Upper lobe of right lung (tissue), 1 donor: ENCODE measurements at regions not wholly inside any gene's neighbourhood (a gene's known extent, or its start where the extent isn't known, plus 50 kb on each side); places are given as distances from the start of the nearest gene placed in this dataset.
A peak's percentile ranks its signal among the peaks of the same experiment; 100 is the strongest.

Experiments
- ATAC-seq: fragments of 200-7000 bp; cut with Tn5 transposase; one replicate; pipeline ENCODE4 v1.9.1; 2020; ENCODE audit warnings: mild to moderate bottlenecking, moderate library complexity
- DNase-seq: peaks from one replicate; pipeline ENCODE4 v3.0.0-alpha.2; 2020
- H3K27ac ChIP-seq: fragments of 200-600 bp; one replicate; pipeline ENCODE4 v1.8.0; 2022
- H3K27me3 ChIP-seq: fragments of 200-600 bp; one replicate; pipeline ENCODE4 v1.8.0; 2022; ENCODE audit warnings: mild to moderate bottlenecking
- H3K36me3 ChIP-seq: fragments of 200-600 bp; one replicate; pipeline ENCODE4 v1.8.0; 2022
- H3K4me1 ChIP-seq: fragments of 200-600 bp; one replicate; pipeline ENCODE4 v1.8.0; 2022
- H3K4me3 ChIP-seq: fragments of 200-600 bp; one replicate; pipeline ENCODE4 v1.8.0; 2022; ENCODE audit warnings: mild to moderate bottlenecking
- H3K9me3 ChIP-seq: fragments of 200-600 bp; one replicate; pipeline ENCODE4 v1.8.0; 2022
- intact Hi-C: fragments of 100-400 bp; cut with DNase I; formaldehyde crosslinking; loops from one replicate; pipeline ENCODE4 v1.11.0; 2022
- TF ChIP-seq, protein P1 (sequence below): fragments of 200-600 bp; IDR thresholded peaks from one replicate; pipeline ENCODE4 v1.8.0; 2022; ENCODE audit warnings: antibody characterized with exemption
- donor health status: DM: no; HTN: yes; CAD: no; lungs with severe emphysema.

DNA sequence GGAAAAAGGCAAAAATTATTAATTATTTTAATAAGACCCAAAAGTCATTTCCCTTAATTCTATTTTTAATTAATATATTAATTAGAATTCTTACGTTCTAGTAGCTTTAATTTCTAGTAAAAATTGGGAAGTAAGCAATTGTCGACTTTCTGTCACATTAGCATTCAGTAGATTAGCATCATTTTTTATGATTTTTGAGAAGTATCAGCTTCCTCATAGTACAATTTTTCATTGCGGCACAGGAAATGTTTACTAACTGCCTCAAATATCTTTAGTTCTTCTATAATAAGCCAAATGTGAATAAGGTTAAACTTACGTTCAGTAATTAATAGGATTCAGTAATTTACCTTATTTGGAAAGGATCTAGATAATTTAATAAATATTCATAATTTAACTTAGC, 687.4 kb downstream of the EPM2A start:
- DNase-seq (no peak), ATAC-seq (no peak)
- TF ChIP-seq, protein P1, sequence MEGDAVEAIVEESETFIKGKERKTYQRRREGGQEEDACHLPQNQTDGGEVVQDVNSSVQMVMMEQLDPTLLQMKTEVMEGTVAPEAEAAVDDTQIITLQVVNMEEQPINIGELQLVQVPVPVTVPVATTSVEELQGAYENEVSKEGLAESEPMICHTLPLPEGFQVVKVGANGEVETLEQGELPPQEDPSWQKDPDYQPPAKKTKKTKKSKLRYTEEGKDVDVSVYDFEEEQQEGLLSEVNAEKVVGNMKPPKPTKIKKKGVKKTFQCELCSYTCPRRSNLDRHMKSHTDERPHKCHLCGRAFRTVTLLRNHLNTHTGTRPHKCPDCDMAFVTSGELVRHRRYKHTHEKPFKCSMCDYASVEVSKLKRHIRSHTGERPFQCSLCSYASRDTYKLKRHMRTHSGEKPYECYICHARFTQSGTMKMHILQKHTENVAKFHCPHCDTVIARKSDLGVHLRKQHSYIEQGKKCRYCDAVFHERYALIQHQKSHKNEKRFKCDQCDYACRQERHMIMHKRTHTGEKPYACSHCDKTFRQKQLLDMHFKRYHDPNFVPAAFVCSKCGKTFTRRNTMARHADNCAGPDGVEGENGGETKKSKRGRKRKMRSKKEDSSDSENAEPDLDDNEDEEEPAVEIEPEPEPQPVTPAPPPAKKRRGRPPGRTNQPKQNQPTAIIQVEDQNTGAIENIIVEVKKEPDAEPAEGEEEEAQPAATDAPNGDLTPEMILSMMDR: no peak
- no peak overlapping the region for H3K27ac ChIP-seq
- H3K4me3 ChIP-seq: no peak overlapping the region
- intact Hi-C loops: no loop called here
- H3K9me3 ChIP-seq: no peaks in the 10 kb centered on the region
- H3K36me3 ChIP-seq: no peaks in the 10 kb centered on the region
- no peaks in the 10 kb centered on the region for H3K4me1 ChIP-seq
- no peaks in the 10 kb centered on the region for H3K27me3 ChIP-seq

DNA sequence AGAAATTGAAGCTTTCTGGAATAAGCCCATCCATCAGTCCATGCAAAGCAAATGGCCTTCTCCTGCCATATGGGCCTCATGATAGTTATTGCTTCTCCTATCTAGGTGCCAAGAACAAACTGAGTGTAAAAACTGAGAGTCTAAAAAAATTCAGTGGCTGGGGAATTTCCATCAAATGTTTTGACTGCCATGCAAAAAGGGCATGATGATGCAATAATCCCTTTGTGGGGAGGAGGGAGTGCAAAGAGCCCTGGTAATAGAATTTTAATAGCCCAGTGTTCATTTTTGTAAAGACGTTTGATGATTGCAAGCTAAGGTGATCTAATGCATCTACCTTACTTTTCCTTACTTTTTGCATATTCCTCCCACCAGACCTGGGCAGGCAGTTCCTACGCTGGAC, 683.7 kb downstream of the EPM2A start:
- H3K9me3 ChIP-seq: no peaks in the 10 kb centered on the region
- H3K36me3 ChIP-seq: no peaks in the 10 kb centered on the region
- ATAC-seq (no peak), DNase-seq (no peak)
- no peak overlapping the region for H3K27ac ChIP-seq
- TF ChIP-seq, protein P1: no peak
- no peak overlapping the region for H3K4me3 ChIP-seq
- H3K4me1 ChIP-seq: no peaks in the 10 kb centered on the region
- no peaks in the 10 kb centered on the region for H3K27me3 ChIP-seq
- intact Hi-C loops: no loop called here

DNA sequence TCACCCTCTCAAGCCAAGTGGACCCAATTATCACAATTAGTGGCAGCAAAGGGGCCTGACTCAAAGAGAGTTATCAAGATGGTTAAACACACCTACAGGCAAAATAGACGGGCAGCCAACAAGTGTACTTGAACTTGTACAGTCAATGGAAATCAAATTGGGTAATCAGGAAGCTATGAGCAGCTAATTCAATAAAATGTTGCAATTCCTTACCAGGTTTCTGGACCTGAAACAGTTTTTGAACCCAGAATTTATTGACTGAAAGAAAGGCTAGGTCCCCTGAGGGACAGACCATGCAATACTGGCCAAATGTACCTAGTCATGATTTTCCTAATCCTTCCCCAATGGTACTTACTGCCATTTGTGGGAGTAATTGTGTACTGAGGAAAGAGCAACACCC, 679.8 kb downstream of the EPM2A start:
- peak; percentile 41 for ATAC-seq

DNA sequence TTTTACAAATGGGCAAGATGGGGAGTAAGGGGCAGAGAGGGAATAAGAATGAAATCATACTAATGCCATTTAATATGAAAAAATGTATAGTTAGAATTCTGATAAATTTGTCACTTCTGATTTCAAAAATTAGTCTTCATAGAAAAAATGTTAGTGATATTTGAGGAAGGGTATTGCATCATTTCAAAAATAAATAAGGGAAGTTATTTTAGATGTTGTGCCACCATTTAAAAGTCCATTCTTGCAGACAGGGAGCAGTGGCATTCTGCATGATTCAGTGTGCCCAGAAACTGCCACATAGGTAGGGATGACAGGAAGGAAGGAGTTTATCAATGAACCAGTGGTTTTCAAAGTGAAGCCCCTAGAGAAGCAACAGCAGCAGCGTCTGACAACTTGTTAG, 674.6 kb downstream of the EPM2A start:
- Histone ChIP-seq H3K27me3 (no peaks in the 10 kb centered on the region), H3K4me3 (no peak overlapping the region), H3K27ac (no peak overlapping the region), H3K4me1 (no peaks in the 10 kb centered on the region), H3K36me3 (no peaks in the 10 kb centered on the region), H3K9me3 (no peaks in the 10 kb centered on the region)
- ATAC-seq: no peak
- intact Hi-C loops: no loop called here
- TF ChIP-seq, protein P1: no peak
- DNase-seq: no peak

More for the DNA sequence above, 679.8 kb downstream of the EPM2A start:
- no peaks in the 10 kb centered on the region for H3K9me3 ChIP-seq
- H3K4me3 ChIP-seq: no peak overlapping the region
- H3K4me1 ChIP-seq: no peaks in the 10 kb centered on the region
- TF ChIP-seq, protein P1: no peak
- no peak for DNase-seq
- no peaks in the 10 kb centered on the region for H3K36me3 ChIP-seq
- intact Hi-C loops: no loop called here
- H3K27ac ChIP-seq: no peak overlapping the region
- H3K27me3 ChIP-seq: no peaks in the 10 kb centered on the region

DNA sequence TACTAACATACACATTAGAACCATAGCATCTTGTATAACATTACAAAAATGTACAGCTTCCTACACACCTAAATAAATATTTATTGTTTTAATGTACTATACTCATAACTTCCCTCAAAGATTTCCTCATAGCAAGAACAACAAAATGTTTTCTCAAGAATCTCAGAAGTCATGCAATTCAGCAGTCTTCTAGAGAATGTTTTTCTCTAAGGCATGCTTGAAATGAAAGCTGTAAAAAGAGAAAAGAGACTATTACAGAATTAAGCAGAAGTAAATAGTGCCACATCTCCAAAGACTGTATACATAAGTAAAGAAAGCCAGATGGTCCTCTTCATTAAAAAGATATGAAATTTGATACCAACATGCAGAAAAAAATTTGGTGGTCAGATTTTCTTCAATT, 672.2 kb downstream of the EPM2A start:
- no peaks in the 10 kb centered on the region for H3K4me1 ChIP-seq
- H3K27me3 ChIP-seq: no peaks in the 10 kb centered on the region
- DNase-seq: no peak
- no peak overlapping the region for H3K27ac ChIP-seq
- H3K4me3 ChIP-seq: no peak overlapping the region
- intact Hi-C loops: no loop called here
- H3K36me3 ChIP-seq: no peaks in the 10 kb centered on the region
- TF ChIP-seq, protein P1: no peak
- ATAC-seq: no peak
- H3K9me3 ChIP-seq: no peaks in the 10 kb centered on the region

DNA sequence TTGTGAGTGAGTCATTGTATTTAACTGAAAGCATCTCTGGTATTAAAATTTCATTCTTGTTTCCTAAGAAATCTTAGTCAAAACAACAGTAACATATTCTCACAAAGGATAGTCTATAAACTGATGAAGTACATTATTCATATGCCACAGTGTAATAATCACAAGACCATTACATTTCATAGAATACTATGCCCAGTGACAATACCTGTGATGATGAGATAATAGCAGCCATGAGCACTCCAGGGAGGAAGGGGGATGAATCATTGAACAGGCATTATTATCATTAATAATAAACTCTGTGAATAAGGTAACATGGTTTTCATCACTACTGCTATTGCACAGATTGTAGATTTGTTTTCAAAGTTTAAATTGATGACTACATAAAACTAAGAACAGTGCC, 667.9 kb downstream of the EPM2A start:
- no peak for ATAC-seq
- Histone ChIP-seq H3K4me1 (no peaks in the 10 kb centered on the region), H3K4me3 (no peak overlapping the region), H3K27ac (no peak overlapping the region), H3K36me3 (no peaks in the 10 kb centered on the region), H3K27me3 (no peaks in the 10 kb centered on the region), H3K9me3 (no peaks in the 10 kb centered on the region)
- intact Hi-C loops: no loop called here
- no peak for DNase-seq
- TF ChIP-seq, protein P1: no peak
